SK-N-MC (cell line): ENCODE measurements at regions not wholly inside any gene's neighbourhood (a gene's known extent, or its start where the extent isn't known, plus 50 kb on each side); places are given as distances from the start of the nearest gene placed in this dataset.

ENCODE experiments used
- EZH2 ChIP-seq: fragments of 200-600 bp; sonication (generic); IDR thresholded peaks from one replicate; pipeline ENCODE4 v1.6.1; 2017; ENCODE audit warnings: antibody characterized with exemption
- FOXP2 ChIP-seq: optimal IDR thresholded peaks from 2 replicates; pipeline ENCODE3; 2011; ENCODE audit warnings: mild to moderate bottlenecking, moderate library complexity; ENCODE audit not compliant: insufficient read depth; ENCODE audit errors: extremely low read length, control extremely low read depth
- POLR2AphosphoS5 ChIP-seq: IDR thresholded peaks from 2 replicates; pipeline ENCODE4 v1.6.1; 2012; ENCODE audit warnings: mild to moderate bottlenecking, low read depth, low read length, borderline replicate concordance

DNA sequence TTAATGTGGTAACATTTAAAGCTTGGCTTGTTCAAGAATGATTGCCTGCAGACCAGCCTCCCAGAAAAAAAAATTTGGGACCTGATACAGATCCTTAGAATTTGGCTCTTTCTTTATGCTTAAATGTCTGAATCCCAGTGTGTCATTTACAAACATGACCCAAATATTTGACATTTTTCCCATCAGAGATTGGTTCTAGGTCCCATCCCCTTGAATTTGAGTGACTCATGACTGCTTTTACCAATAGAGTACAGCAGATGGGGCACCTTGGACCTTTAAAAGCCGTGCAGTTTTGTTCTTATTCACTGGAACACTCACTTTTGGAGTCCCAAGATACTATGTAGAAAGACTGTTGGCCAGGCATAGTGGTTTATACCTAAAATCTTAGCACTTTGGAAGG lies 231.6 kb downstream of the ZIC1 start:
- no peak for TF ChIP-seq EZH2
- no peak for TF ChIP-seq POLR2AphosphoS5
- TF ChIP-seq FOXP2, result no peak
